Activated T-helper 2 cell treated with anti-CD3 and anti-CD28 coated beads, Interferon-gamma antibody, Interleukin-2, Interleukin-4, amounts not matched to agents 10 μg/mL and 5 μg/mL and 100 μg/mL, durations not matched to agents 14 hours and 24 hours and 36 hours (primary cell): ENCODE measurements at regions not wholly inside any gene's neighbourhood (a gene's known extent, or its start where the extent isn't known, plus 50 kb on each side); places are given as distances from the start of the nearest gene placed in this dataset.
"Not testable (repeated sequence)": the region's sequence is repeated elsewhere in the genome, so short reads cannot be mapped to it uniquely, and the experiment has no call there.

ENCODE experiments used
- DNase-seq: peaks from one replicate; pipeline ENCODE4 v3.0.0; 2021; ENCODE audit warnings: low spot score
- H3K27ac Mint-ChIP-seq: one replicate; pipeline ENCODE4 v1.8.0; 2021; ENCODE audit warnings: mixed read lengths
- H3K27me3 Mint-ChIP-seq: one replicate; pipeline ENCODE4 v1.8.0; 2021; ENCODE audit warnings: low read depth, mixed read lengths
- H3K36me3 Mint-ChIP-seq: one replicate; pipeline ENCODE4 v1.8.0; 2021; ENCODE audit warnings: low read depth, mixed read lengths
- H3K4me1 Mint-ChIP-seq: one replicate; pipeline ENCODE4 v1.8.0; 2021; ENCODE audit warnings: low read depth, mixed read lengths
- H3K4me3 Mint-ChIP-seq: one replicate; pipeline ENCODE4 v1.8.0; 2021; ENCODE audit warnings: low read depth, mild to moderate bottlenecking, moderate library complexity, mixed read lengths
- H3K9me3 Mint-ChIP-seq: one replicate; pipeline ENCODE4 v1.8.0; 2021; ENCODE audit warnings: mixed read lengths
- intact Hi-C: fragments of 100-400 bp; cut with micrococcal nuclease; formaldehyde crosslinking; loops from one replicate; pipeline ENCODE4 v1.15.1; 2023

DNA sequence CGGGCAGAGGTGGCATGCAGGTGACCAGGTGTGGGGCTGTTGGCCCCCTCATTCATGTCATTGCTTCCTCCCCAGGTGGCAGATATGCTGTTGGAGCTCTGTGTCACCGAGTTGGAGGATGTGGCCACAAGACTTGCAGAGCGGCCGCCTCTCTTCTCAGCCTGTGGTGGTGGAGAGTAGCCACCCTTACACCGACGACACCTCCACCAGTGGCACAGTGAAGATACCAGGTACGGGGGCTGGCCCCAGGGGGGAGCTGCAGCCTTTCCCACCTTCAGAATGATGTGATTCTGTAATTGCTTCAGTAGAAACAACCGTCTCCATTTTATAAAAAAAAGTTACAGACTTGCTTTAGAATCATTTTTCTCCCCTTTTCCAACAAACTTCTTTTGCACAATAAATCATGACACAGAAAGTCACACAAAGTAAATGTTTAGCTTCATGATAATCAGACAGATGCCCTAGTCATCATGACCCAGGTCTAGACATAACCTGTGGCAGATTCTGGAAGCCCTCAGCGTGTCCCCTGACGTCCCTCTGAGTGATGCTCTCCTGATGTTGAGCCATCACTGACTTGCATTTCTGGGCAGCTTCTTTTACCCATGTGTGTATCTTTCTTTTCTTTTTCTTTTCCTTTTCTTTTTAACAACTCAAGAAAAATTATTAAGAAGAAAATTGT lies 76.0 kb upstream of the FAN1 start:
- Mint-ChIP-seq H3K27ac (peak overlapping the region; percentile 66), H3K4me3 (no peak overlapping the region), H3K36me3 (peaks cover 36% of the 10 kb centered on the region), H3K27me3 (no peaks in the 10 kb centered on the region), H3K9me3 (no peaks in the 10 kb centered on the region), H3K4me1 (peaks cover 32% of the 10 kb centered on the region)
- DNase-seq, result no peak
- intact Hi-C loops, result no loop called here

GRCh38 chr15:30828304-30828639 lies 75.4 kb upstream of the FAN1 start:
- H3K27me3 Mint-ChIP-seq, DNase-seq, H3K9me3 Mint-ChIP-seq, H3K4me3 Mint-ChIP-seq, H3K27ac Mint-ChIP-seq, intact Hi-C loops: not testable (repeated sequence)
- Mint-ChIP-seq H3K4me1 (peaks cover 35% of the 10 kb centered on the region), H3K36me3 (peaks cover 40% of the 10 kb centered on the region)

DNA sequence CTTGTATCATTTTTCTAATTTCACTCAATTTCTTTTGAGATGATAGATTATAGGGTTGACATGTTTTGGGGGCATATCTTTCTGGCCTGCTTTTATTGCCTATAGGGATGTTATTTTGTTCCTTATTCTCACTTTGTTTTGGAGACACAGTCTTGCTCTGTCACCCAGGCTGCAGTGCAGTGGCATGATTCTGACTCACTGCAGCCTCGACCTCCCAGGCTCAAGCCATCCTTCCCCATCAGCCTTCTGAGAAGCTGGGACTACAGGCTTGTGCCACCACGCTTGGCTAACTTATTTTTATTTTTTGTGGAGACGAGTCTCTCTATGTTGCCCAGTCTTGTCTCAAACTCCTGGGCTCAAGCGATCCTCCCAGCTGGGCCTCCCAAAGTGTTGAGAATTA lies 72.8 kb upstream of the FAN1 start:
- H3K4me1 Mint-ChIP-seq, result peaks cover 35% of the 10 kb centered on the region
- H3K27me3 Mint-ChIP-seq, result no peaks in the 10 kb centered on the region
- no peak overlapping the region for H3K27ac Mint-ChIP-seq
- H3K36me3 Mint-ChIP-seq, result peaks cover 55% of the 10 kb centered on the region
- intact Hi-C loops, result no loop called here
- H3K4me3 Mint-ChIP-seq, result no peak overlapping the region
- H3K9me3 Mint-ChIP-seq, result no peaks in the 10 kb centered on the region
- DNase-seq, result no peak

GRCh38 chr15:30833379-30833778 lies 70.3 kb upstream of the FAN1 start:
- H3K27ac Mint-ChIP-seq, H3K27me3 Mint-ChIP-seq, H3K9me3 Mint-ChIP-seq, intact Hi-C loops, DNase-seq, H3K4me3 Mint-ChIP-seq: not testable (repeated sequence)
- Mint-ChIP-seq H3K4me1 (peaks cover 31% of the 10 kb centered on the region), H3K36me3 (peaks cover 54% of the 10 kb centered on the region)

DNA sequence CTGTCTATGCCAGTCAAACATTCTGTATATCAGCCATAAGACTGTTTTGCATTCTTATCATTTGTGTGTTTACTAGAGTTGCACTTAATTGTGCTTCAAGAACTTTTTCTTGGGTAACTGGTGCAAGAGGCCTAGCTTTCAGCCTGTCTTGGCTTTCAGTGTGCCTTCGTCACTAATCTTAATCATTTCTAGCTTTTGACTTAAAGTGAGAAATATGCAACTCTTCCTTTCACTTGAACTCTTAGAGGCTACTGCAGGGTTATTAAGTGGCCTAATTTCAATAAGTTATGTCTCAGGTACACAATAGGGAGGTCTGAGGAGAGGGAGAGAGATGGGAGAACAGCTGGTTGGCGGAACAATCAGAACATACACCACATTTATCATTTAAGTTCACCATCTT lies 62.1 kb upstream of the FAN1 start:
- peak overlapping the region; percentile 2 for H3K27ac Mint-ChIP-seq
- peaks cover 28% of the 10 kb centered on the region for H3K4me1 Mint-ChIP-seq
- H3K27me3 Mint-ChIP-seq, intact Hi-C loops, H3K4me3 Mint-ChIP-seq, H3K9me3 Mint-ChIP-seq, DNase-seq: not testable (repeated sequence)
- H3K36me3 Mint-ChIP-seq, result peaks cover 73% of the 10 kb centered on the region

DNA sequence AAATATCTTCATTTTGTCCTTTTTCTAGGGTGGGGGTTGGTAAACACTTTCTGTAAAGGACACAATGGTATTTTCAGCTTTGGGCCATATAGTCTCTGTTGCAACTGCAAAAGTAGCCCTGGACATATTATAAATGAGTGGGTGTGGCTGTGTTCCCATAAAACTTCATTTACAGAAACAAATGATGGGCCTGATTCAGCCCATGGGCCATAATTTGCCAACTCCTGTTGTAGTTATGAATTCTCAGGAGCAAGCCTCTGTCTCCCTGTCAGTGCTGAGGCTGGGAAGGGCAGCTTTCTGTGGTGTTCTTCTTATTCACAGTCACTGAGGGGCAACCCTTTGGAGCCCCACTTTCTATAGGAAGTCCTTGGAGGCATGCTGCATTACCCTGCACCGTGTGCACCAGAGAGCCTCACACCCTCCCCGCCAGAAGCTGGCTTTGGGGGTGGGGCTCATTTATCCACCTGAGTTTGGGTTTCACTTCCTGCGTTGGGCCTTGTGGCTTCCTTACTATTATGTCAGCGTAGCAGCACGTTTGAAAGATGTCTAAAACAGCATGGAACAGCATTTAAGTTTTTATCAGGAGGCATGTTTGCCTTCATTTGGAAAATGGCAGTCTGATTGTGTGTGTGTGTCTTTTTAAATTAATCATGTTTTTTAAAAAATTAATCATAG lies 60.8 kb upstream of the FAN1 start:
- H3K27ac Mint-ChIP-seq, H3K27me3 Mint-ChIP-seq, H3K9me3 Mint-ChIP-seq, H3K4me3 Mint-ChIP-seq, intact Hi-C loops: not testable (repeated sequence)
- DNase-seq, result peak; percentile 59
- peaks cover 28% of the 10 kb centered on the region for H3K4me1 Mint-ChIP-seq
- peaks cover 78% of the 10 kb centered on the region for H3K36me3 Mint-ChIP-seq

GRCh38 chr15:30845536-30845935 lies 58.2 kb upstream of the FAN1 start:
- H3K36me3 Mint-ChIP-seq, result peaks cover 79% of the 10 kb centered on the region
- DNase-seq, H3K9me3 Mint-ChIP-seq, intact Hi-C loops, H3K27ac Mint-ChIP-seq, H3K4me3 Mint-ChIP-seq, H3K27me3 Mint-ChIP-seq: not testable (repeated sequence)
- peaks cover 28% of the 10 kb centered on the region for H3K4me1 Mint-ChIP-seq
